ENCODE measurements at regions not wholly inside any gene's neighbourhood (a gene's known extent, or its start where the extent isn't known, plus 50 kb on each side); places are given as distances from the start of the nearest gene placed in this dataset.

- Histone ChIP-seq H3K27me3 (ENCODE audit: insufficient read depth, low read length) (no peaks in the 10 kb centered on the region), H3K9me3 (ENCODE audit: insufficient read depth, low read depth, low read length) (no peaks in the 10 kb centered on the region), H3K36me3 (ENCODE audit: insufficient read depth, low read depth, low read length) (no peaks in the 10 kb centered on the region), H3K4me3 (ENCODE audit: low read length) (no peak overlapping the region), H3K27ac (ENCODE audit: low read length) (no peak overlapping the region), H3K4me1 (ENCODE audit: insufficient read depth, low read length) (no peaks in the 10 kb centered on the region), H3K9ac (ENCODE audit: low read depth, low read length) (no peak overlapping the region)
These were observed 361.6 kb downstream of the GABRG2 start for GRCh38 chr5:162429142-162429541.

GRCh38 chr5:162434281-162434680 is 366.7 kb downstream of the GABRG2 start:
- H3K27ac ChIP-seq (ENCODE audit: low read length) = no peak overlapping the region
- no peaks in the 10 kb centered on the region for H3K9me3 ChIP-seq (ENCODE audit: insufficient read depth, low read depth, low read length)
- no peaks in the 10 kb centered on the region for H3K27me3 ChIP-seq (ENCODE audit: insufficient read depth, low read length)
- H3K36me3 ChIP-seq (ENCODE audit: insufficient read depth, low read depth, low read length) = no peaks in the 10 kb centered on the region
- H3K9ac ChIP-seq (ENCODE audit: low read depth, low read length) = no peak overlapping the region
- H3K4me1 ChIP-seq (ENCODE audit: insufficient read depth, low read length) = no peaks in the 10 kb centered on the region
- no peak overlapping the region for H3K4me3 ChIP-seq (ENCODE audit: low read length)

GRCh38 chr5:162436055-162436454 is 368.5 kb downstream of the GABRG2 start:
- Histone ChIP-seq H3K27ac (ENCODE audit: low read length) (no peak overlapping the region), H3K4me1 (ENCODE audit: insufficient read depth, low read length) (no peaks in the 10 kb centered on the region), H3K4me3 (ENCODE audit: low read length) (no peak overlapping the region), H3K27me3 (ENCODE audit: insufficient read depth, low read length) (no peaks in the 10 kb centered on the region), H3K36me3 (ENCODE audit: insufficient read depth, low read depth, low read length) (no peaks in the 10 kb centered on the region), H3K9ac (ENCODE audit: low read depth, low read length) (no peak overlapping the region), H3K9me3 (ENCODE audit: insufficient read depth, low read depth, low read length) (no peaks in the 10 kb centered on the region)

GRCh38 chr5:162444129-162444762 is 376.7 kb downstream of the GABRG2 start:
- H3K9ac ChIP-seq (ENCODE audit: low read depth, low read length) = no peak overlapping the region
- H3K36me3 ChIP-seq (ENCODE audit: insufficient read depth, low read depth, low read length) = no peaks in the 10 kb centered on the region
- H3K4me1 ChIP-seq (ENCODE audit: insufficient read depth, low read length) = no peaks in the 10 kb centered on the region
- no peaks in the 10 kb centered on the region for H3K9me3 ChIP-seq (ENCODE audit: insufficient read depth, low read depth, low read length)
- H3K27me3 ChIP-seq (ENCODE audit: insufficient read depth, low read length) = no peaks in the 10 kb centered on the region
- no peak overlapping the region for H3K4me3 ChIP-seq (ENCODE audit: low read length)
- no peak overlapping the region for H3K27ac ChIP-seq (ENCODE audit: low read length)

GRCh38 chr5:162456086-162456485 is 388.5 kb downstream of the GABRG2 start:
- Histone ChIP-seq H3K9me3 (ENCODE audit: insufficient read depth, low read depth, low read length) (peaks cover 10% of the 10 kb centered on the region), H3K27me3 (ENCODE audit: insufficient read depth, low read length) (no peaks in the 10 kb centered on the region), H3K9ac (ENCODE audit: low read depth, low read length) (no peak overlapping the region), H3K4me3 (ENCODE audit: low read length) (no peak overlapping the region), H3K36me3 (ENCODE audit: insufficient read depth, low read depth, low read length) (no peaks in the 10 kb centered on the region), H3K4me1 (ENCODE audit: insufficient read depth, low read length) (no peaks in the 10 kb centered on the region), H3K27ac (ENCODE audit: low read length) (no peak overlapping the region)

- no peaks in the 10 kb centered on the region for H3K4me1 ChIP-seq (ENCODE audit: insufficient read depth, low read length)
These were observed 398.4 kb downstream of the GABRG2 start for GRCh38 chr5:162466011-162466410.

GRCh38 chr5:162473041-162473714 is 405.6 kb downstream of the GABRG2 start:
- no peaks in the 10 kb centered on the region for H3K4me1 ChIP-seq (ENCODE audit: insufficient read depth, low read length)
- no peaks in the 10 kb centered on the region for H3K9me3 ChIP-seq (ENCODE audit: insufficient read depth, low read depth, low read length)
- no peaks in the 10 kb centered on the region for H3K27me3 ChIP-seq (ENCODE audit: insufficient read depth, low read length)
- no peak overlapping the region for H3K9ac ChIP-seq (ENCODE audit: low read depth, low read length)
- H3K36me3 ChIP-seq (ENCODE audit: insufficient read depth, low read depth, low read length) = no peaks in the 10 kb centered on the region
- H3K4me3 ChIP-seq (ENCODE audit: low read length) = no peak overlapping the region
- H3K27ac ChIP-seq (ENCODE audit: low read length) = no peak overlapping the region

More at GRCh38 chr5:162466011-162466410, 398.4 kb downstream of the GABRG2 start:
- H3K9me3 ChIP-seq (ENCODE audit: insufficient read depth, low read depth, low read length) = no peaks in the 10 kb centered on the region
- no peaks in the 10 kb centered on the region for H3K36me3 ChIP-seq (ENCODE audit: insufficient read depth, low read depth, low read length)
- no peak overlapping the region for H3K27ac ChIP-seq (ENCODE audit: low read length)
- no peaks in the 10 kb centered on the region for H3K27me3 ChIP-seq (ENCODE audit: insufficient read depth, low read length)
- H3K9ac ChIP-seq (ENCODE audit: low read depth, low read length) = no peak overlapping the region
- H3K4me3 ChIP-seq (ENCODE audit: low read length) = no peak overlapping the region

GRCh38 chr5:162474239-162474638 is 406.7 kb downstream of the GABRG2 start:
- no peak overlapping the region for H3K27ac ChIP-seq (ENCODE audit: low read length)
- no peaks in the 10 kb centered on the region for H3K27me3 ChIP-seq (ENCODE audit: insufficient read depth, low read length)
- H3K4me1 ChIP-seq (ENCODE audit: insufficient read depth, low read length) = no peaks in the 10 kb centered on the region
- H3K9ac ChIP-seq (ENCODE audit: low read depth, low read length) = no peak overlapping the region
- H3K4me3 ChIP-seq (ENCODE audit: low read length) = no peak overlapping the region
- H3K9me3 ChIP-seq (ENCODE audit: insufficient read depth, low read depth, low read length) = no peaks in the 10 kb centered on the region
- H3K36me3 ChIP-seq (ENCODE audit: insufficient read depth, low read depth, low read length) = no peaks in the 10 kb centered on the region

GRCh38 chr5:162484095-162484494 is 416.5 kb downstream of the GABRG2 start:
- Histone ChIP-seq H3K4me3 (ENCODE audit: low read length) (no peak overlapping the region), H3K27ac (ENCODE audit: low read length) (no peak overlapping the region), H3K4me1 (ENCODE audit: insufficient read depth, low read length) (no peaks in the 10 kb centered on the region), H3K9ac (ENCODE audit: low read depth, low read length) (no peak overlapping the region), H3K27me3 (ENCODE audit: insufficient read depth, low read length) (no peaks in the 10 kb centered on the region), H3K9me3 (ENCODE audit: insufficient read depth, low read depth, low read length) (no peaks in the 10 kb centered on the region), H3K36me3 (ENCODE audit: insufficient read depth, low read depth, low read length) (no peaks in the 10 kb centered on the region)

GRCh38 chr5:162484986-162485385 is 417.4 kb downstream of the GABRG2 start:
- no peak overlapping the region for H3K27ac ChIP-seq (ENCODE audit: low read length)
- no peaks in the 10 kb centered on the region for H3K9me3 ChIP-seq (ENCODE audit: insufficient read depth, low read depth, low read length)

GRCh38 chr5:162485666-162486292 is 418.2 kb downstream of the GABRG2 start:
- Histone ChIP-seq H3K27me3 (ENCODE audit: insufficient read depth, low read length) (no peaks in the 10 kb centered on the region), H3K9me3 (ENCODE audit: insufficient read depth, low read depth, low read length) (no peaks in the 10 kb centered on the region), H3K27ac (ENCODE audit: low read length) (no peak overlapping the region), H3K4me1 (ENCODE audit: insufficient read depth, low read length) (no peaks in the 10 kb centered on the region), H3K4me3 (ENCODE audit: low read length) (no peak overlapping the region), H3K36me3 (ENCODE audit: insufficient read depth, low read depth, low read length) (no peaks in the 10 kb centered on the region), H3K9ac (ENCODE audit: low read depth, low read length) (no peak overlapping the region)

More at GRCh38 chr5:162484986-162485385, 417.4 kb downstream of the GABRG2 start:
- no peaks in the 10 kb centered on the region for H3K4me1 ChIP-seq (ENCODE audit: insufficient read depth, low read length)
- no peaks in the 10 kb centered on the region for H3K27me3 ChIP-seq (ENCODE audit: insufficient read depth, low read length)
- H3K4me3 ChIP-seq (ENCODE audit: low read length) = no peak overlapping the region
- H3K36me3 ChIP-seq (ENCODE audit: insufficient read depth, low read depth, low read length) = no peaks in the 10 kb centered on the region
- no peak overlapping the region for H3K9ac ChIP-seq (ENCODE audit: low read depth, low read length)

Data from iPS-20b (cell line).